ENCODE measurements at regions not wholly inside any gene's neighbourhood (a gene's known extent, or its start where the extent isn't known, plus 50 kb on each side); places are given as distances from the start of the nearest gene placed in this dataset.

- TF ChIP-seq EZH2 (IDR thresholded peaks at IDR 0.05; ENCODE audit: low read length, missing control alignments): no peak
- no peak for TF ChIP-seq CTCF (conservative IDR thresholded peaks at IDR 0.05 in 1 of 2, IDR thresholded peaks at IDR 0.05 in 1 of 2; ENCODE audit: low read depth in 1 of 2, low read length in 2 of 2)
These were observed 598.5 kb downstream of the BNC2 start for GRCh38 chr9:16271967-16272366.

Measured in fibroblast of lung (primary cell).